Spinal cord (tissue), 9 donors: ENCODE measurements at regions not wholly inside any gene's neighbourhood (a gene's known extent, or its start where the extent isn't known, plus 50 kb on each side); places are given as distances from the start of the nearest gene placed in this dataset.

Source experiments
- DNase-seq, 6 donors: peaks; one replicate each; pipeline versions ENCODE4 v3.0.0 to v3.0.0-alpha.2; 2013 to 2015; ENCODE audit warnings: low spot score in 6 of 6, low read depth in 4 of 6
- H3K27ac ChIP-seq: one replicate; pipeline ENCODE4 v1.5.1; 2013; ENCODE audit warnings: low read depth, low read length, control low read depth
- H3K27me3 ChIP-seq: one replicate; pipeline ENCODE4 v1.6.1; 2013; ENCODE audit warnings: low read length; ENCODE audit not compliant: control insufficient read depth, insufficient read depth
- H3K36me3 ChIP-seq: one replicate; pipeline ENCODE4 v1.6.1; 2013; ENCODE audit warnings: low read length; ENCODE audit not compliant: control insufficient read depth, insufficient read depth
- H3K4me1 ChIP-seq: one replicate; pipeline ENCODE4 v1.6.1; 2013; ENCODE audit warnings: low read length; ENCODE audit not compliant: control insufficient read depth, insufficient read depth
- H3K4me3 ChIP-seq: one replicate; pipeline ENCODE4 v1.5.1; 2013; ENCODE audit warnings: low read depth, low read length, control low read depth
- H3K9me3 ChIP-seq: one replicate; pipeline ENCODE4 v1.6.1; 2013; ENCODE audit warnings: low read length; ENCODE audit not compliant: control insufficient read depth, insufficient read depth
- WGBS: methylation state at CpG from one replicate; pipeline ENCODE4 v1.1.5; 2013; ENCODE audit warnings: missing lambda C conversion rate; ENCODE audit not compliant: insufficient coverage; 5-methylcytosine and 5-hydroxymethylcytosine counted together
- donor health status: healthy.

DNA sequence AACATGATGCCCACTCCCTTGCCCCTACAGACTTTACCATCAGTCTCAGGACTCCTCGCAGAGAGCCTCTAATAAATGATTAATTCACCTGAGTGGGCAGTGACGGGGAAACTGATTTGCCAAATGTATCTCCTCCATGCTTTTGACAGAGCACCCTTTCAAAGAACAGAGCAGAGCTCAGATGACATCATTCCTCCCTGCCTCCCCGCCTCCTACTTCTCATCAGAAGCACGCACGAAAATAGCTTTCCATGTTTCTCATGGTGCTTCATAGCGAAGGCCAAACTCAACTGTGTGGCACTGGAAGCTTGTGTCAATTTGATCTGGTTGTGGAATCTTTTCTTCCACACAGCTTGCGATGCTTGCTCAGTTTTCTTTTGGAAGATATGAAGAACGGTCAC is 442.5 kb downstream of the RPS24 start:
- WGBS: 100% methylated on average over 2 of the region's 8 CpGs
- Histone ChIP-seq H3K4me3 (no peak overlapping the region), H3K9me3 (no peaks in the 10 kb centered on the region), H3K27ac (no peak overlapping the region), H3K36me3 (no peaks in the 10 kb centered on the region), H3K4me1 (peaks cover 30% of the 10 kb centered on the region), H3K27me3 (no peaks in the 10 kb centered on the region)
- DNase-seq: no peak

DNA sequence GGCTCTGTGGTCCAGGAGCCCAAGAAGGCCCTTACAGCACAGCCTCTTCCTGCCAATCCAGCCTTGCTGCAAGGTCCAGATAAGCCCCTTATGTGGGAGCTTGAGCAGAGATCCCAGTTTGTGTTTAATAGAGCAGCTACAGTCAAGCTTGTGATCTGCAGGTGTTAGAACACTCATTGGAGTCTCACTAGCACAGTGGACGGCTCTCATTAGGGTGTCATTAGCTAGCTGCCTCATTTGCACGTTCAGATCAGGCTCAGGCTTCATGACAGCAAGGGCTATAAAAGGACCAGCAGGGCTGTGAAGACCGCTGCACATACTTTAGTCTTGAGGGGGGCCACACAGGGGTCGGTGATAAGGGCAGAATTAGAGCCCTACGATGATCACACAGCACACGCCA is 443.2 kb downstream of the RPS24 start:
- H3K4me3 ChIP-seq: no peak overlapping the region
- no peak overlapping the region for H3K27ac ChIP-seq
- no peaks in the 10 kb centered on the region for H3K9me3 ChIP-seq
- H3K36me3 ChIP-seq: no peaks in the 10 kb centered on the region
- H3K27me3 ChIP-seq: no peaks in the 10 kb centered on the region
- 65% methylated on average over 6 of the region's 6 CpGs for WGBS
- DNase-seq: peak in 1 of 6 donors; percentile 50
- H3K4me1 ChIP-seq: peaks cover 23% of the 10 kb centered on the region

DNA sequence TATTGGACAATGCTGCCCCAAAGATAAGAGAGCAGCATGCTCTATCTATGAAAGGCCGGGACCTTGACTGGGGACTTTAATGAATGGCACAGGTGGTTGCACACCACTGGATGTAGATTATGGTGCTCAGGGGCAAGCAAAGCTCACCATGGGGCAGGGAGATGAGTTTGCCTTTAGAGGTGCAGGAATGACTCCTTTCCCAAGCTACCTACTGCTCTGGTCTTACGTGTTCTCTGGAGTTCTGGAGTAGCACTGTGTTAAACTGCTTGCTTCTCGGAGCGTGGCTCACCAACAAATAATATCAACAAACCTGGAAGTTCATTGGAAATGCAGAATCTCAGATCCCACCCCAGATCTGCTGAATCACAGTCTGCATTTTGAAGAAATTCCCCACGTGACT is 445.3 kb downstream of the RPS24 start:
- DNase-seq: no peak
- no peaks in the 10 kb centered on the region for H3K36me3 ChIP-seq
- H3K27me3 ChIP-seq: no peaks in the 10 kb centered on the region
- no peak overlapping the region for H3K4me3 ChIP-seq
- H3K4me1 ChIP-seq: peaks cover 10% of the 10 kb centered on the region
- H3K27ac ChIP-seq: no peak overlapping the region
- WGBS: 93% methylated on average over 5 of the region's 5 CpGs
- no peaks in the 10 kb centered on the region for H3K9me3 ChIP-seq

DNA sequence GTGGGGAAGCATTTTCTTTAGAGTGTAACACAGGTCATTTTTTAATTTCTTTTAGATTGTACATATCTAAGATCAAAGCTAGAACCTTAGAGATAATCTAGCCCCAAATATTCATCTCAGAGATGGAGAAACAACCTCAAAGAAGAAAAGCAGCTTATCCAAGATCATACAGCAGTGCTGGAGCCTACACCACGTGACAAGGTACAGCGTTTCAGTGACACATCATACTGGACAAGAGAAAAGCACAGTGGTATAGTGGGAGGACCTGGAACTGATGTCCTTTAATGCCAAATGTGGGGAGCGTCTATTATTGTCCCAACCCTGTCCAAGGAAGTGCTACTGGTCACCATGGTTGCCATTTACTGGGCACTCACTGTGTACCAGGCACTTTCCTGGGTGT is 445.8 kb downstream of the RPS24 start:
- H3K4me1 ChIP-seq: peaks cover 10% of the 10 kb centered on the region
- WGBS: 90% methylated on average over 3 of the region's 3 CpGs
- no peaks in the 10 kb centered on the region for H3K9me3 ChIP-seq
- H3K27ac ChIP-seq: no peak overlapping the region
- H3K27me3 ChIP-seq: no peaks in the 10 kb centered on the region
- DNase-seq: no peak
- H3K4me3 ChIP-seq: no peak overlapping the region
- H3K36me3 ChIP-seq: no peaks in the 10 kb centered on the region

DNA sequence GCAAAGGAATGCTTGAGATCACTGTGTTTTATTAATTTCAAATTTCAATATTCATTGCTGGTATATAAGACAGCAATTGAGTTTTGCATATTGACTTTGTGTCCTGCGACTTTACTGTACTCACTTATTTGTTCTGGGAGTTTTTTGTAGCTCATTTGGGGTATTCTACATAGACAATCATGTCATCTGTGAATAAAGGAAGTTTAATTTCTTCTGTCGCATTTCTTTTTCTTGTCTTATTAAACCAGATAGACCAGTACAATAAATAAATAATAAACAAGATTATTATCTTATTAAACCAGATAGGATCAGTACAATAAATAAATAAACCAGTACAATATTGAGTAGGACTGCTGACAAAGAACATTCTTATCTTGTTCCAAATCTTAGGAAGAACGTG is 448.2 kb downstream of the RPS24 start:
- Histone ChIP-seq H3K27ac (no peak overlapping the region), H3K4me1 (peaks cover 3% of the 10 kb centered on the region), H3K9me3 (no peaks in the 10 kb centered on the region), H3K4me3 (no peak overlapping the region), H3K27me3 (no peaks in the 10 kb centered on the region), H3K36me3 (no peaks in the 10 kb centered on the region)
- DNase-seq: no peak
- no CpG with 5 or more reads among the region's 3 CpGs for WGBS

DNA sequence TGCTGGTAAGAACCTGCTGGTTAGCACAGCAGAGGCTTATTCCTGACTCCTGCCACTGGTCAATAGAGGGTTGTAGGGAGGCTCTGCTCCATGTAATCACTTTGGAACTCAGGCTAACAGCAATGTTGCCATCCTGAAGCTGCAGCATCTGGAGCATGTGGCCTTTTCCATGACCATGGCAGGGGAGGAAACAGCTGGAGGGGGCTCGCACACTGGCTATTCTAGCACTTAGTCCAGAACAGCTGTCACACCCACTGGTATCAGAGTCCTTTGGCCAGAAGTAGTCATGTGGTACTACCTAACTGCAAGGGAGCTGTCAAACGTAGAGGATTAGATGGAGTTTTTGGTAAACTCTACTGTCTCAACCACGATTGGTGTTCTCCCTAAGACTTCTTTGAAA is 450.0 kb downstream of the RPS24 start:
- Histone ChIP-seq H3K4me1 (no peaks in the 10 kb centered on the region), H3K27ac (no peak overlapping the region), H3K27me3 (no peaks in the 10 kb centered on the region), H3K4me3 (no peak overlapping the region), H3K36me3 (no peaks in the 10 kb centered on the region), H3K9me3 (no peaks in the 10 kb centered on the region)
- WGBS: 86% methylated on average over 2 of the region's 3 CpGs
- DNase-seq: no peak

DNA sequence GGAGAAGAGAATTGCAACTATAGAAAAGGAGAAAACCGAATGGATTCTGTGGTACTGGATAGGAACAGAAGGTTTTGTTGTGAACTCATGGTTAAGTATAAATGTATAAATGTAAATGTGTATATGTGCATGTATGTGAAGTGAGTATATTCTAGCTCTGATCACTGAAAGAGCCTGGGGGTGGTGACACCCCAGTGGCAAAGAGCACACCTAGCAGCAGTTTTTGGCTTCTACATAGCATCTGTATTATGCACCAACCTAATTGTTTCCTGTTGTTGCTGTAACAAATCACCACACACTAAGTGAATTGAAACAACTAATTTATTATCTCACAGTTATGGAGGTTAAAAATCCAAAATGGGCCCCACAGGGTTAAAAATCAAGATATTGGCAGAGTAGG is 455.4 kb downstream of the RPS24 start:
- Histone ChIP-seq H3K27me3 (no peaks in the 10 kb centered on the region), H3K4me3 (no peak overlapping the region), H3K9me3 (peaks cover 2% of the 10 kb centered on the region), H3K27ac (no peak overlapping the region), H3K4me1 (no peaks in the 10 kb centered on the region), H3K36me3 (no peaks in the 10 kb centered on the region)
- no peak for DNase-seq
- 100% methylated on average over 1 of the region's 1 CpG for WGBS

DNA sequence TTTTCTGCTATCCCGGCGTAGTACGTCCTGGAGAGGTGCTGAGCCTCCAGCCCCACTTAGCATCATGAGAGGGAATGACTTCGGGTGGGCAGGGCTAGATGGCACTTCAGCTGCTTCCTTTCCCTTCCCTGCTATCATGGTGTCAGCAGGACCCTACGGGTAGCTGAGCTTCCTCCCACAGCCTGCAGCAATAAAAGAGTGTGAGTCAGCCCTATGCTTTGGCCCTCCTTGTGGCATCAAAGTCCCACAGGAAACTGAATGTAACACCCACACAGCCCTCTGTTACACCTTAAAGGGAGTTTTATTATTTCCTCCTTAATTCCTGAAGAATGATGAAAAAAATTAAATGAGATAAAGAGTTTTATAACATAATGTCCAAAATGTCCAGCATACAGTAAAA is 458.1 kb downstream of the RPS24 start:
- no peaks in the 10 kb centered on the region for H3K36me3 ChIP-seq
- H3K9me3 ChIP-seq: peaks cover 2% of the 10 kb centered on the region
- no peak overlapping the region for H3K4me3 ChIP-seq
- H3K4me1 ChIP-seq: no peaks in the 10 kb centered on the region
- H3K27me3 ChIP-seq: no peaks in the 10 kb centered on the region
- no peak overlapping the region for H3K27ac ChIP-seq
- WGBS: 88% methylated on average over 4 of the region's 5 CpGs
- DNase-seq: no peak

DNA sequence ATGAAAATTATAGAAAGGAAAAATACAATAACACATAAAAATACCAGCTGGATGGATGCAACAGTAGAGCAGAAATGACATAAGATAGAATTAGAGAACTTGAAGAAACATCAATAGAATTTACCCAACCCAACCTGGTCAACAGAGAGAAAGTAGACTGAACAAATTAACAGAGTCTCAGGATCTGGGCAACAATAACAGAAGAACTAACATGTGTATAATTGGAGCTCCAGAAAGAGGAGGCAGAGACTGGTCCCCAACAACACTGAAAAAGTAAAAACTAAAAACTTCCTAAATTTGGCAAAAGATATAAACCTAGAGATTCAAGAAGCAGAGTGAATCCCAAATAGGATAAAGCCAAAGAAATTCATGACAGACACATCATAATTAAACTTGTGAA is 458.8 kb downstream of the RPS24 start:
- no peak for DNase-seq
- Histone ChIP-seq H3K4me1 (no peaks in the 10 kb centered on the region), H3K27ac (no peak overlapping the region), H3K9me3 (peaks cover 2% of the 10 kb centered on the region), H3K4me3 (no peak overlapping the region), H3K27me3 (no peaks in the 10 kb centered on the region), H3K36me3 (no peaks in the 10 kb centered on the region)

DNA sequence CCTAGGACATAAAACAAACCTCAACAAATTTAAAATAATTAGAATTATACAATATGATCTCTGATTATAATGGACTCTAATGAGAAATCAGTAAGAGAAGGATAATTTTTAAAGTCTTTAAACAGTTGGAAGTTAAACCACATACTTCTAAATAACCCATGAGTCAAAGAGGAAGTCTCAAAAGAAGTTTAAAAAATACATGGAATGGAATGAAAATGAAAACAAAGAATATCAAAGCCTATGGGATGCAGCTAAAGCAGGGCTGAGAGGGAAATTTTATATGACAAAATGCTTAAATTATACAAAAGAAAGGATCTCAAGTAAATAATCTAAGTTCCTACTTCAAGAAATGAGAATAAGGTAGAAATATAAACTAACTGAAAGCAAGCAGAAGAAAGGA is 460.5 kb downstream of the RPS24 start:
- no peak for DNase-seq
- peaks cover 1% of the 10 kb centered on the region for H3K9me3 ChIP-seq
- no peak overlapping the region for H3K27ac ChIP-seq
- no peaks in the 10 kb centered on the region for H3K4me1 ChIP-seq
- no peaks in the 10 kb centered on the region for H3K36me3 ChIP-seq
- H3K27me3 ChIP-seq: no peaks in the 10 kb centered on the region
- no peak overlapping the region for H3K4me3 ChIP-seq
